Stimulated activated effector memory CD8-positive, alpha-beta T cell treated with anti-CD3 and anti-CD28 coated beads, Interleukin-12 subunit alpha, Interleukin-12 subunit beta, amount 100 ng/mL, for 72 hours (primary cell): ENCODE measurements at regions not wholly inside any gene's neighbourhood (a gene's known extent, or its start where the extent isn't known, plus 50 kb on each side); places are given as distances from the start of the nearest gene placed in this dataset.
A peak's percentile ranks its signal among the peaks of the same experiment; 100 is the strongest.

Source experiments
- ATAC-seq: fragments of 150-1000 bp; cut with Tn5 transposase; 2 replicates; pipeline ENCODE4 v1.10.0; 2021
- DNase-seq, 2 donors: peaks; one replicate each; pipeline ENCODE4 v3.0.0; 2021 to 2022; ENCODE audit warnings: low spot score in 2 of 2
- H3K27ac Mint-ChIP-seq: one replicate; pipeline ENCODE4 v1.8.0; 2022; ENCODE audit warnings: mild to moderate bottlenecking, mixed read lengths
- H3K36me3 Mint-ChIP-seq: one replicate; pipeline ENCODE4 v1.8.0; 2022; ENCODE audit warnings: mild to moderate bottlenecking, mixed read lengths
- H3K4me1 Mint-ChIP-seq: one replicate; pipeline ENCODE4 v1.8.0; 2022; ENCODE audit warnings: mixed read lengths
- H3K4me3 Mint-ChIP-seq: one replicate; pipeline ENCODE4 v1.8.0; 2022; ENCODE audit warnings: mild to moderate bottlenecking, mixed read lengths
- H3K9me3 Mint-ChIP-seq: one replicate; pipeline ENCODE4 v1.8.0; 2022; ENCODE audit warnings: mixed read lengths

DNA sequence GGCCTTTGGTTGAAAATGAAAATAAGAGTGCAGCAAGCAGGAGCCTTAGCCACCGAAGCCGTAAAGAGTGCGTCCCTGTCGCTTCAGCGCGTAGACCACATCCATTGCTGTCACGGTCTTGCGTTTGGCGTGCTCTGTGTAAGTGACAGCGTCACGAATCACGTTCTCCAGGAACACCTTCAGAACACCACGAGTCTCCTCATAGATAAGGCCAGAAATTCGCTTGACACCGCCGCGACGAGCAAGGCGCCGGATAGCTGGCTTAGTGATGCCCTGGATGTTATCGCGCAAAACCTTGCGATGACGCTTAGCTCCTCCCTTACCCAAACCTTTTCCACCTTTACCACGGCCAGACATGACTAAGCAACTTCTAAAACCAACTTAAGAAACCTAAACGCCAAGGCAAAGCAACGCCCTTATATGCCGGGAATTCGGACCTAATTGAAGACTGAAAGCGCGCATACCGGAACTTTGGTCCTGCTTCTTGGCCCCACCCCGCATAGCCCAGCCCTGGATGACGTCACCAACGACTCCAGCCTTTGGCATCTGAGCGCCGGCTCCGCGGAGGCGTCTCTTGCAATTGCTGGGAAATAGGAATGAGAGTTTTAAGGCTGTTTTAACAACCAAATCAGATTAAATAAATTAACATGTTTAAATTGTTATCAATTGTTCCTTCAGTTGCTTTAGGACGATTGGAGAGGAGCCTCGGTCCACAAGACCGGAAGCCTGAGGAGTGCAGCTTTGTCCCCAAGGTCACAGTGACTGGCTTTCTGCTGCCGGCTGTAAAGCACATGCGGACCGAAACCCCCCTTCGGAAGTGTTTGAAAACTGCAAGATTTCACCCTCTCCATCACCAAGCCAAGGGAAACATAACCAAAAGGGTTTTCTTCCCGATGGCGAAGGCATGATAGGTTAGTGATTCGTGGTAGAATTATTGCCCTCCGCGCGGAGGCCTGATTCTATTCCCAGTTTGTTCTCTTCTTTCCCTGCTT lies 79.6 kb upstream of the BTN3A2 start:
- Mint-ChIP-seq H3K27ac (peak overlapping the region; percentile 100), H3K4me1 (peaks cover 27% of the 10 kb centered on the region), H3K4me3 (peak overlapping the region; percentile 86), H3K36me3 (peaks cover 39% of the 10 kb centered on the region), H3K9me3 (peaks cover 3% of the 10 kb centered on the region)
- DNase-seq = peak; percentile 80 to 98
- peak; percentile 89 for ATAC-seq

DNA sequence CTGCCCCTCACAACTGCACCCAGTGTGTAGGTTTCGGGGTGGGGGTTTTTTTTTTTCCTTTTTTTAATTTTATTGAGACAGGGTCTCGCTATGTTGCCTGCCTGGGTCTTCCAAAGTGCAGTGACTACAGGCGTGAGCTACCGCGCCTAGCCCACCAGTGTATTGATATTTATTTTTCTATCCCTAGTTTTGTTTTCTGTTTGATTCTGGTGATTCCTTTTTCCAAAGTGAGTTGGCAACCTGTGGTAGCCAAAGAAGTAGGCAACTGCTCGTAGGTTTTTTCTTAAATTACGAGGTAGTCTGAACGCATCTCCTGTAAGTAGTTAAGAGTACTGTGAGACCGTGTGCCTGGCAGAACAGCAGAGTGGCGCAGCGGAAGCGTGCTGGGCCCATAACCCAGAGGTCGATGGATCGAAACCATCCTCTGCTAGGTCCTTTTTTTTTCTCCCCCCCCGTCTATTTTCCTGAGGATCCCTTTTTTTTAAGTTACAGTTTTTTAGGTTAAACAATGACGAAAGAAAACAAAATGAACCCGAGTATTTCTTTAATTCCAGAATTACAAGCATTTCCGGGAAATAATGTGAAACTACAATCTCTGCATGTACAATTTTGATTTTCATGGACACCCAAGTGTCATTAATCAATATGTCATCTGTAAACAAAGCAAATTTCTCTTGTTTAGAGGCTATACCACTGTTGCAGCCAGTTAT lies 78.7 kb upstream of the BTN3A2 start:
- DNase-seq = peak; percentile 73 to 90
- Mint-ChIP-seq H3K9me3 (peaks cover 3% of the 10 kb centered on the region), H3K4me3 (peak overlapping the region; percentile 86), H3K27ac (peak overlapping the region; percentile 100), H3K36me3 (peaks cover 39% of the 10 kb centered on the region), H3K4me1 (peaks cover 27% of the 10 kb centered on the region)
- no peak for ATAC-seq

DNA sequence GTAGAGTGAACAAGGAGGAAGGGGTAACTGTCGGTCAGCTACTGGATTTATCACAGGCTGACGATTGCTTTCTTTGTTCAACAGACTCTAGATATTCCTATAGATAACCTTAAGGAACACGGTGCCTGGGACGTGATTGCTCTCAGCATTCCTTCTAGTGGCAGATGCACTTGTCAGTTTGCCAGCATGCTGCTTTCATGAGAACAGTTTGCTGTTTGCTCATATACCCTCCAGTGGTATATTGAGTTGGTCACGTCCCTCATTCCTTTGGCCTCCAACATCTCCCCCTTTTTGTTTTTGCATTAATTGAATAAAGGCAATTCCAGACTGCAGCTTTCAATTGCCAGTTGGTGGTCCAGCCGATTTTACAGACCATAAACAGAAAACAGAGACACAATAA lies 76.8 kb upstream of the BTN3A2 start:
- Mint-ChIP-seq H3K9me3 (peaks cover 3% of the 10 kb centered on the region), H3K4me1 (peaks cover 17% of the 10 kb centered on the region), H3K36me3 (peaks cover 39% of the 10 kb centered on the region), H3K27ac (no peak overlapping the region), H3K4me3 (no peak overlapping the region)
- DNase-seq (no peak), ATAC-seq (no peak)

DNA sequence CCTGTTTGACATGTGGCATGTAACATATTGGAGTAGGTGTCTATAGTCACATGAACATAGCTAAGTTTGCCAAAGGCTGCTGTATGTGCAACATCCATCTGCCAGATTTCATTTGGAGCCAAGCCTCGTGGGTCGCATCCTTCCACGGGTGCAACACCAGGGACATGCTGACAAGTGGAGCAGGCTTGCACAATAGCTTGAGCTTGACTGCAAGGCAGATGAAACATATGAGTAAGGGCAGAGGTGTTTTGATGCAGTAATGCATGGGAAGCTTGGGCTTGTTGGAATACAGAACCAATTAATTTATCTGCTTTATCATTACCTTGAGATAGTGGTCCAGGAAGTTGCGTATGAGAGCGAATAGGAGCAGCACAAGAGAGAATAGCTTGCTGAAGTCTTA lies 74.1 kb upstream of the BTN3A2 start:
- peaks cover 14% of the 10 kb centered on the region for H3K4me1 Mint-ChIP-seq
- DNase-seq (no peak), ATAC-seq (no peak)
- H3K36me3 Mint-ChIP-seq = peaks cover 17% of the 10 kb centered on the region
- H3K9me3 Mint-ChIP-seq = peaks cover 3% of the 10 kb centered on the region
- H3K27ac Mint-ChIP-seq = no peak overlapping the region
- H3K4me3 Mint-ChIP-seq = no peak overlapping the region

DNA sequence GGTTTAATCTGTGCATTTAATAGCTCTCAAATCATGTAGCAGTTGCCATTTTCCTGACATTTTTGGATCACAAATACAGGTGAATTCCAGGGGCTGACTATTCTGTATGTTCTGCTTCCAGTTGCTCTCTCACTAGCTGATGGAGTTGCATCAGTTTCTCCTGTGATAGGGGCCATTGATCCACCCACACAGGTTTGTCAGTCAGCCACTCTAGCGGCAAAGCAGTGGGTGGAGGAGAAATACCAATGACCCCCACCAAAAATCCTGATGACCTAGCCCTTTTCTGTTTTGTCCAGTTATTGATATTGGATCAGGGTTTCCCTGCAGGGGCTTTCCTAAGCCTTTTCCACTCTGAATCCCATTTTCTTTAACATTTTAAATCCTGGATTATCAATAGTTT lies 72.3 kb upstream of the BTN3A2 start:
- H3K27ac Mint-ChIP-seq = no peak overlapping the region
- ATAC-seq (no peak), DNase-seq (no peak)
- peaks cover 9% of the 10 kb centered on the region for H3K4me1 Mint-ChIP-seq
- H3K36me3 Mint-ChIP-seq = no peaks in the 10 kb centered on the region
- H3K4me3 Mint-ChIP-seq = no peak overlapping the region
- H3K9me3 Mint-ChIP-seq = no peaks in the 10 kb centered on the region

DNA sequence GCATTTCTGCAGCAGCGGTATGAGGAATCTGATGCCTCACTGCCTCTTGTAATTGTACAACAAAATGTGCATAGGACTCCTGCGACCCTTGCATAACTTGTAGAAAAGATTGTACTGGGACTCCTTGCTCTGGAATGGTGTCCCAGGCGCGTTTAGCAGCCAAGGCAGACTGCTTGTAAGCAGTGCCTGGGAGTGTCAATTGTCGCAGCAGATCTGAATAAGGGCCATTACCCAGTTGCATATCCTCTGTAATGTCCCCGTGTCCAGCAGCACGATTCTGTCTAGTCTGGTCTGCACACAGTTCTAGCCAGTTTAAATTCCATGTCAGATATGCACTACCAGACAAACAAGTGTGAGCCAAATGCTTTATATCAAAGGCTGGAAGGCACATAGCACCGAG lies 70.7 kb upstream of the BTN3A2 start:
- ATAC-seq = no peak
- Mint-ChIP-seq H3K27ac (no peak overlapping the region), H3K36me3 (no peaks in the 10 kb centered on the region), H3K9me3 (no peaks in the 10 kb centered on the region), H3K4me3 (no peak overlapping the region), H3K4me1 (peaks cover 9% of the 10 kb centered on the region)
- no peak for DNase-seq

DNA sequence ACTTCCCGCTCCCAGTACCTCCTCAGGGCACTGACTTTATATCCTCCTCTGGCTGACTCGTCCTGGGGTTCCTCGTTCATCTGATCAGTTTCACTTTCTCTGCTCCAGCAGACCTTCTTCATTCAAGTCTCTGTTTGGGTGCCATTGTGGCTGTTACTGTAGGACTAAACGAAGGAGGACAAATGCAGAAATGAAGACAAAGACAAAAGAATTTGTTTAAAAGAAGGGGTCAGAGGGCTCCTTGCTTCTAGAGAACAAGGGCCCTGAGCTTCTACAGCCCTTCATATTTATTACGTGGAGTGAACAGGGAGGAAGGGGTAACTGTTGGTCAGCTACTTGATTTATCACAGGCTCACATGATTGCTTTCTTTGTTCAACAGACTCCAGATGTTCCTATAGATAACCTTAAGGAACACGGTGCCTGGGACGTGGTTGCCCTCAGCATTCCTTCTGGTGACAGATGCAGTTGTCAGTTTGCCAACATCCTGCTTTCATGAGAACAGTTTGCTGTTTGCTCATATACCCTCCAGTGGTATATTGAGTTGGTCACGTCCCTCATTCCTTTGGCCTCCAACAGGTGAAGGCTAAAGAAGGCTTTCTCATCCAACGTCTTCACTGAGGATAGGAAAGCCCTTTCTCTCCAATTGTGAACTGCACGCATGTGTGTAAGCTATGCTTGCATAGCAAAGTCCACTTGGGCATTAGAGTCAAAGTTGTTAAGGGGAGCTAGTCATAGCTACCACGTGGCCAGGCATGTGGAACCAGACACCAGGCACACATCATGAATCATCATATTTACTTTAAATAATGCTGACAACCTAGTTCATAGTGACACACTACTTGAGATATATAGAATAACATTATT lies 69.1 kb upstream of the BTN3A2 start:
- H3K4me3 Mint-ChIP-seq = peak overlapping the region; percentile 35
- DNase-seq = no peak
- no peak overlapping the region for H3K27ac Mint-ChIP-seq
- no peaks in the 10 kb centered on the region for H3K36me3 Mint-ChIP-seq
- peak; percentile 73 for ATAC-seq
- H3K4me1 Mint-ChIP-seq = peaks cover 9% of the 10 kb centered on the region
- H3K9me3 Mint-ChIP-seq = no peaks in the 10 kb centered on the region

DNA sequence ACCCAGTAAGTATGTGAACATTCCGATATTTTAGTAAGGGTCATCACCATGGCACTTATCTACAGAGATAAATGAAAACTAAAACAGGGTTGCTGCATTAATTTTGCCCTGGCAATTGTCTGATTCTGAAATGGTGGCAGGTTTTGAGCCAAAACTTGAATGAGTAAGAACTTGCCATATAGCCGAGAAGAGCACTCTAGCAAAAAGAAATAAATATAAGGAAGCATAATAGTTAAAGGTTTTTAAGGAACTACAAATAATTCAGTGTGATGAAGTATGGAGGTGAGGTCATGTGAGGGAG lies 68.5 kb upstream of the BTN3A2 start:
- Mint-ChIP-seq H3K36me3 (no peaks in the 10 kb centered on the region), H3K4me3 (no peak overlapping the region), H3K9me3 (no peaks in the 10 kb centered on the region), H3K4me1 (peaks cover 10% of the 10 kb centered on the region), H3K27ac (no peak overlapping the region)
- DNase-seq = no peak
- no peak for ATAC-seq

DNA sequence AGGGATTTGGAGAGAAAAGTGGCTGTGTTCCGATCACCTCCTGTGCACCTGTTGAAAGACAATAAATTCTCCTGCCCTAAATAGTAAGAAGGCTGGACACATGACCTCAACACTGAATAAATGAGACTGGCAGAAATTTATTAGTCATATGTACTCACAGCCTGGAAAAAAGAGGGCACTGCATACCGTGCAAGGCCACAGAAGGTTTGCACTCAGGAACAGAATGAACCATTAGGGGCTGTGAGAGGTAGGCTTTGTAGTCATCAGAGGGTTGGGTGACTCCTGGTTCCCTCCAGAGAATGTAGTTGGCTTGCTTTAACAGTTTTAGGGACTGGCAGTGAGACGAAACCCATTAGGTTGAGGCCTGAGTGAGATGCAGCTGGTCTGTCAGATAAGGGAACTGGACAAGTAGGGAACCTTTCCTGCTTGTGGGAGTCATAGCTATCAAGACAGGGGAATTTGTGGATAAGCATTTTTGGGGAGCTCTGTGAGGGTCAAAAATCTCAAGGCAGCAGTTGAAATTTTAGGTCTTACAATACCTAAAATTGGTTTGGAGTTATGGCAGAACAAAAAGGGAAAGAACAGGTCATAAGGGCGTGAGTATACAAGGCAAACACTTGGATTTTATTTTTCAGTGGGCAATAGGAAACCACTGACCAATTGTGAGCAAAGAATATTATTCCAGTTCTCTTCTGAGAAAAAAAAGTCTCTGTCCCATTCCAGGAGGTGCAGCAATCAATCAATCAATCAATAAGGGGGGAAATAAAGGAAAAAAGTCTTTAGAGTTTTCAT lies 67.9 kb upstream of the BTN3A2 start:
- Mint-ChIP-seq H3K4me1 (peaks cover 15% of the 10 kb centered on the region), H3K4me3 (no peak overlapping the region), H3K36me3 (no peaks in the 10 kb centered on the region), H3K9me3 (no peaks in the 10 kb centered on the region), H3K27ac (no peak overlapping the region)
- DNase-seq (no peak), ATAC-seq (peak; percentile 19)

DNA sequence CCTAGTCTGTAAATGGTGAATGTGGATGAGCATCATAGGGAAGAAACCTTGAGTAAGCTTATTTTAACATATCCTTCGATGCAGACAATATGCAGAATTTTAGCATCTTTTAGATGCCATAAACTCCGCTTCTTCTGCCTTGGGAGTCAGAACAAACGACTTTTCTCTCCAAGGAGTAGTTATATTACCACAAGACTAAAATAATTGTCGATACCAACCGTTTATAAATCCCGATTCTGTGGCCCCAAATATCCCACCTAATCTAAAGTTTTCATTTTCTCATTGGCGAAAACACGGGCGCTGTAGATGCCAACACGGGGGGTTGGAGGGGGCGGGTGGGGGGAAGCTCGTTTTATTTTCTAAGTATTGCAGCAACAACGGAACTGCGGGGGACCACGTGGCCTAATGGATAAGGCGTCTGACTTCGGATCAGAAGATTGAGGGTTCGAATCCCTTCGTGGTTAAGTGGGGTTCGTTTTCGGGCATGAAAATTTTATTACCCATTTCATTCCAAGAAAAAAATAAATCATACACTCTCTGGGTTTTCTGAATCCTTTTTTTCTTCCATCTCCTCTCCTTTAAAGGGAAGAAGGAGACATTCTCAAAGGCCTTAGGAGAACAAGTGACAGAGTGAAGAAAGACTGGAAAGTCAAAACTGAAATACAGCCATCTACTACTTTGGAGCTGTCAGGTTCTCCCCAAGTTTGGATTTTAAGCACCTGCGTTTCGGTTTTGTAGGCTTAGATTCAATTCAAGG lies 65.5 kb upstream of the BTN3A2 start:
- Mint-ChIP-seq H3K4me3 (no peak overlapping the region), H3K4me1 (peaks cover 27% of the 10 kb centered on the region), H3K9me3 (no peaks in the 10 kb centered on the region), H3K36me3 (no peaks in the 10 kb centered on the region), H3K27ac (no peak overlapping the region)
- ATAC-seq = no peak
- no peak for DNase-seq

DNA sequence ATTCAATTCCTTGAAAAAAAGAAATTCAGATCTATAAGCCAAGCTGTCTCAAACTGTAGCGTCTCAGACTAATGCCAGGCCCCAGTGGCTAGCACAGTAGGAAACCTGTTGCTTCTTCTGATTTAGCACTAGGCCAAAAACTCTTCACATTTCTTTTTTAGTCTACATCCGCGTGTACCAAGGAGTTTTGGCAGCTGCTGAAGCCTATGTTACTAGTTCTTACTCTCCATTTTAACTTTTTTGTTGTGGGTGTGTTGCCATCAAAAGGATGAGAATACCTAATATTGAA lies 65.0 kb upstream of the BTN3A2 start:
- peaks cover 33% of the 10 kb centered on the region for H3K4me1 Mint-ChIP-seq
- DNase-seq = no peak
- no peak for ATAC-seq
- no peak overlapping the region for H3K4me3 Mint-ChIP-seq
- H3K36me3 Mint-ChIP-seq = peaks cover 4% of the 10 kb centered on the region
- no peak overlapping the region for H3K27ac Mint-ChIP-seq
- H3K9me3 Mint-ChIP-seq = no peaks in the 10 kb centered on the region

DNA sequence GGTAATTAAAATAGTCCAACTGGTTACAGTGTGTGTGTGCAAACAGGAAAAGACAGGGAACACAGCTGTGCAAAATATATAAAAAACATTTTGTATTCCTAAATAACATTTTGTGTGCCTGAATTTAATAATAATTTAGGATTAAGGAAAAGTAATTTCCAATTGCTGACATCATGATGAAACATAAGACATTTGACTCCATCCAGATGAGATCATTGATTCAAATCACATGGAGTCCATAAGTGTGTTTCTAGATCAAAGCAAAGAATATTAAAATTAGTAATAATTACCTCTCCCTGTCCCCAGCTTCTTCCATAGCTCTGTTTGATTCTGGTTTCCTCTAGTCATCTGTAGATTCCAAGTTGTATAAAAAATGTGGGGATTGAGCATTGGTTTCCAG lies 64.6 kb upstream of the BTN3A2 start:
- Mint-ChIP-seq H3K4me1 (peaks cover 35% of the 10 kb centered on the region), H3K4me3 (no peak overlapping the region), H3K9me3 (no peaks in the 10 kb centered on the region), H3K36me3 (peaks cover 8% of the 10 kb centered on the region), H3K27ac (no peak overlapping the region)
- ATAC-seq (no peak), DNase-seq (no peak)

DNA sequence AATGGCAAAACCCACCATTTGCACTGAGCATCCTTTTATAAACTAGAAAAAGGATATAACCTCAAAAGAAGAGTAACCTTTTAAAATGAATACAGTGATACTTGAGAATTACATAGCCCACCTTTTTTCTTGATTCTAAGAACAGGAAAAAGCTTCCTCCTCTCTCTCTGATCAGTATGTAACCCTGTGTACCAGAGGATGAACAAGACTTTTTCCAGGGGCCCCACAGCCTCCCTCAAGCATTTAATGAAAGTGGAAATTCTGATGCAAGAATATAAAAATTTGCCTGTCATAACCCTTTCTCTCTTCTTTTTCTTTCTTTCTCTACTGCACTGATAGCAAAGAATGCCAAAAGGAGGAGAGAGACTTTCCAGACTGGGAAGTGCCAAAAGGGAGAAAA lies 64.2 kb upstream of the BTN3A2 start:
- H3K4me1 Mint-ChIP-seq = peaks cover 35% of the 10 kb centered on the region
- H3K9me3 Mint-ChIP-seq = no peaks in the 10 kb centered on the region
- H3K4me3 Mint-ChIP-seq = no peak overlapping the region
- no peak overlapping the region for H3K27ac Mint-ChIP-seq
- ATAC-seq (no peak), DNase-seq (no peak)
- peaks cover 12% of the 10 kb centered on the region for H3K36me3 Mint-ChIP-seq

DNA sequence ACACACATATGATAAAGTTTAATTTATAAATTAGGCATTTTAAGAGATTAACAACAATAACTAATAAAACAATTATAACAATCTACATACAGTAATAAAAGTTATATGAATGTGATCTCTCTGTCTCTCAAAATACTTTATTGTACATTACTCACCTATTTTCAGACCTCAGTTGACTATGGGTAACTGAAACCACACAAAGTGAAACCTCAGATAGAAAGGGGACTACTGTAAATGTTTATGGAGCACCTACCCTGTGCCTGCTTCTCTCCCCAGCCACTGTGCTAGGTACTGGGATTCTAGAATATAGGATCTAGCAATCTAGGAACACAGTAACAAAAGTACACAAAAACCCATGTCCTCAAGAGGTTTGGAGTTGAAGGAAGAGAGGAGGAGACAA lies 63.4 kb upstream of the BTN3A2 start:
- no peaks in the 10 kb centered on the region for H3K9me3 Mint-ChIP-seq
- ATAC-seq = peak; percentile 57
- DNase-seq = no peak
- H3K36me3 Mint-ChIP-seq = peaks cover 14% of the 10 kb centered on the region
- no peak overlapping the region for H3K27ac Mint-ChIP-seq
- H3K4me1 Mint-ChIP-seq = peaks cover 32% of the 10 kb centered on the region
- H3K4me3 Mint-ChIP-seq = no peak overlapping the region
